T47D (cell line): ENCODE measurements at regions not wholly inside any gene's neighbourhood (a gene's known extent, or its start where the extent isn't known, plus 50 kb on each side); places are given as distances from the start of the nearest gene placed in this dataset.

ENCODE experiments used
- DNase-seq, 2 experiments: peaks; one replicate each; pipeline versions ENCODE4 v3.0.0 to v3.0.0-alpha.2; 2011 to 2012; ENCODE audit warnings: low read depth in 1 of 2, low spot score in 1 of 2
- JUND ChIP-seq: IDR thresholded peaks from 2 replicates; pipeline ENCODE4 v1.6.1; 2012; ENCODE audit warnings: low read depth
- in situ Hi-C: cut with HindIII; loops from 2 replicates; pipeline ENCODE4 v1.10.0; 2016; ENCODE audit warnings: low sequenced_read_pairs, low pct_unique_long_range_greater_than_20kb

GRCh38 chr7:131131746-131132431, 195.8 kb upstream of the MKLN1 start:
- no peak for DNase-seq
- no peak for TF ChIP-seq JUND
- in situ Hi-C loops, result no loop called here

DNA sequence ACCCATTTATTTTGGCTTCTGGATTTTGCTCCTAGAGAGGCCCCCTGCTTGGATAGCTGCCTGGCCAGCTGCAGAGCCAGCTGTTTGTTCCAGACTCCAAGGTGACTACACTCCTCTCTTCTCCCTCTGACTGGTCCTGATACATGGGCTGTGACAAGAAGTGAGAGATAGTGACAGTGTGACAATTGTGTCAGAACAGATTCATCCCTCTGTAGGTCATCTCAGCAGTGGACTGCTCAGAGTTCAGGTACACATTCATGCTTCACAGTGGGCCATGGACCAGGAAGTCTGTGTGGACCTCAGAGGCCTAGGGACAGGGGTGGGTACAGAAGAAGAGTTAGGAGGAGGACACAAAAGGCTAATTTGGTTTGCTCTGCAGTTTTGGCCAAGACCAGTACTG, 188.2 kb upstream of the MKLN1 start:
- in situ Hi-C loops, result no loop called here
- DNase-seq, result no peak
- no peak for TF ChIP-seq JUND

DNA sequence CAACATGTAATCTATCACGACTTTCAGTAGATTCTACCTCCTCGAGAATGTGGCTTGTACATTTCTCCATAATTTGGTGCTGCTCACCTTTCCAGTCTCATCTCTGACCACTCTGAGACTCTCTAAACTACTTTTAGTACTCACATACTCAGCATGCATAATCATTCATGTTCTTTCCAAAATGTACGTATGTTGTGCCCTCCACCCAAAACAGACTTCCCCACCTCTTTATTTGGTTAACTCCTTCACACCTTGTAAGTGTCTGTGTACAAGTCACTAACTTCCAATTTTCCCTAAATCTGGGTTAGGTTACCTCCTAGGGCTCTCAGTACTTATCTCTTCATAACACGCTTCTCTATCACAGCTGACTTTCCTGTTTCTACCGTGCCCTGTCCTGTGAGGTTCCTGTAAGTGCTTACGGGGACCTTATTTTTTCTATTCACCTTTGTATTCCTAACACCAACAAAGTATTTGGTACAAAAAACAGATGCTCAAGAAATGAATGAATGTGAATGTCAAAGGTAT, 186.2 kb upstream of the MKLN1 start:
- in situ Hi-C loops, result no loop called here
- no peak for TF ChIP-seq JUND
- no peak for DNase-seq

- DNase-seq, result no peak
- no peak for TF ChIP-seq JUND
- in situ Hi-C loops, result no loop called here
Measured at GRCh38 chr7:131143869-131144268, 183.8 kb upstream of the MKLN1 start.

DNA sequence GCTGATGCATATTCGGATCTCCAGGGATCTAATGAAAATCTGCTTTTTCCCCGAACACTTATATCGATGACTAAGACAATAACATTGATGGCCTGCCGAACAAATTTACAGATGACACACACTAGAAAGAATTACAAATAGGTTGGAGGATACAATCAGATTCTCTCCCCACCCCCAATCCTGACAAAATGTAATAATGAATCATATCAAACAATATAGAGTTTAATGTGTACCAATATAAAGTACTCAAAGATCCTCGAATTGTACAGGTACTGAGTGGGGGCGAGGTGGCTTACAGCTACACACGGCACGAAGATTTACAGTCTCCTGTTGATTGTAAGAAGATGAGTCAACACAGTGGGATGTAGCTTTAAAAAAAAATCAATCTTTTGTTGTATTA, 182.7 kb upstream of the MKLN1 start:
- no peak for DNase-seq
- TF ChIP-seq JUND, result no peak
- in situ Hi-C loops, result no loop called here

DNA sequence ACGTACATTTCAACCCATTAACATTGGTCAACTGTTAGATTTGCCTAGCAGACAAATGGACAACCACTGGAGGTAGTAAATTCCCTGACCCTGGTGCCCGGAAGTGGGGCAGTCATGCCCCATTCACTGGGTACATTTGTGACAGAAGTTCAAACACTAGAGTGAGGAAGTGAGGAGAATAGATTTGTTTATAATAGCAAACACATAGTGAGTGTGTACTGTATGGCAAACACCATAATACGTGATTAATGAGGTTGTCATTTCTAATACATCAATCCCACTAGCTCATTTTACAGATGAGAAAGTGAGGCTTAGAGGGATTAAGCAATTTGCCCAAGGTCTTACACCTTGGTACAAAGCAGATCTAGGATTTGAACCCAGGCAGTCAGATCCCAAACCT, 181.9 kb upstream of the MKLN1 start:
- DNase-seq, result no peak
- TF ChIP-seq JUND, result no peak
- in situ Hi-C loops, result no loop called here

DNA sequence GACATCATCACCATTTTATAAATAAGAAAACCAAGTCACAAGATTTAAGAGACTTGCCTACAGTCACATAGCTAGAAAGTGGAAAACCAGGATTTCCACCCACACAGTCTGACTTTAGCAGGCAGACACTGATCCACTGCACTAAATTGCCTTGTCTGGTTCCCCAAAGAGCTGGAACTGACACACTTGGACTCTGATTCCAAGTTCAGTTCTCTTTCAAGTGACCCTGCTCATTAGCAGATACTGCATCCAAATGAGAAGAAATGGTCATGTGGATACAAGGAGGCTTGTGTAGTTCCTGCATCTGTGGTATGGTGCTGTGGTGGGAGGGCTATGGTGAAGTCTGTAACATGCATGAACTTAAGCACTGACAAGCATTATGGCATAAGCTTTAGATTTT, 180.1 kb upstream of the MKLN1 start:
- in situ Hi-C loops, result no loop called here
- no peak for DNase-seq
- TF ChIP-seq JUND, result no peak

- DNase-seq, result no peak
- in situ Hi-C loops, result no loop called here
- no peak for TF ChIP-seq JUND
Measured at GRCh38 chr7:131148258-131148657, 179.4 kb upstream of the MKLN1 start.

GRCh38 chr7:131148708-131149428, 178.8 kb upstream of the MKLN1 start:
- DNase-seq, result no peak
- in situ Hi-C loops, result no loop called here
- no peak for TF ChIP-seq JUND

GRCh38 chr7:131149429-131149773, 178.3 kb upstream of the MKLN1 start:
- in situ Hi-C loops, result no loop called here
- DNase-seq, result no peak
- TF ChIP-seq JUND, result no peak

DNA sequence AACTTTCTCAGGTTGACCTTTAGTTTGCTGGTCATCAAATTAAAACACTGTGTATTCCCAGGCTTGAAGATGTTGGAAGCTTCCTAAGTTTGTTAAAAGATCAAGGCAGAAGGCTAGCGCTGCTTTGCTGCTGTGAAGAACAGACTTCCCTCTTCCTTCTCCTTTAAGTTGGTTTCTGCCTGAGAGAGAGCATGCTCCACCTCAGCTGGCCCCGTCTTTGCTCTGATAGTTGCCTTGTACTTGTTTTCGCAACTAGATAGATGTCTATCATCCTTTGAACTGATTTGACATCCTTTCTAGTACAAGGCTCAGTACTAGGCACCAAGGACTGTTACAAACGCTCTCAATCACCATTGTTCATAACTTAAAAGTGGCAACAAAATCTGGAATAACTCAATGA, 177.8 kb upstream of the MKLN1 start:
- TF ChIP-seq JUND, result no peak
- in situ Hi-C loops, result no loop called here
- no peak for DNase-seq

DNA sequence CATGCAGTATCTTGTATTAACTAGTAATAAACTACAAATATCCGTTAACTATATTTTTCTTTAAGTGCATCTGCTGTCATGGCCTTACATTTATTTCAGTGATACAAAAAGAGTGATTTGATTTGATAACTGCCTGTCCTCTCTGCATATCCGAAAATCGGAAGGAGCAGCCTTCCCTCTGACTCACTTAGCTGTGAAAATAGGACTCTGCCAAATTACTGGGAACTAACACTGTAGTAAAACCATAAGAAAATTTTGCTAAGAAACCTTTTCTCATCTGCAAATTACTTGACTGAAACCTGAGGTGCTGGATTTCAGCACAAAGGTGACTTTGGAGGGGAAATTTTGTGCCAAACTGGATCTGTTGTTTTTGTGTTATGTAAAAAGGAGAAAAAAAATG, 176.6 kb upstream of the MKLN1 start:
- DNase-seq, result no peak
- no peak for TF ChIP-seq JUND
- in situ Hi-C loops, result no loop called here

- TF ChIP-seq JUND, result no peak
- no peak for DNase-seq
- in situ Hi-C loops, result no loop called here
Measured at GRCh38 chr7:131152766-131153165, 174.9 kb upstream of the MKLN1 start.
